NCI-H1092 (cell line): ENCODE measurements at regions not wholly inside any gene's neighbourhood (a gene's known extent, or its start where the extent isn't known, plus 50 kb on each side); places are given as distances from the start of the nearest gene placed in this dataset.

Source experiments
- DNase-seq: peaks from one replicate; lab custom pipeline; 2025; lab: John Stamatoyannopoulos, UW

GRCh38 chr4:3852309-3852708 is 86.1 kb downstream of the ADRA2C start:
- DNase-seq, result no peak

DNA sequence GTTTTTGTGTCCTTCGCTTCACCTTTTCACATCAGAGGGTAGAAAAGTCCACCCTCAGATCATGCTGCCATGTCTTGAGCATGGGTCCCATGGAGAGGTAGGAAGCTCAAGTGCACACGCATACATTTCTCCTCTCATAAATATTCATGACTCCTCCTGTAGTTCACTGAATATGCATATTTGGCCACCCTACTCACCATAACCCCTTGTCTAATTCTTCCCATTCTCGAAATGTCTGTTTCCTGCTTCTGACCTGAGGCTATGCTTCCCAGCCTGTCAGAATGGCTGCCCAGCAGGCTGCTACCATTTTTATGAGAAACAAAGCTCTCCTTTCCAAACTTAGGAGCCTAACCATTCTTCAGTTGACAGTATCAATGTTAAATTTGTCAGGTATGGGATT is 86.5 kb downstream of the ADRA2C start:
- DNase-seq, result no peak

DNA sequence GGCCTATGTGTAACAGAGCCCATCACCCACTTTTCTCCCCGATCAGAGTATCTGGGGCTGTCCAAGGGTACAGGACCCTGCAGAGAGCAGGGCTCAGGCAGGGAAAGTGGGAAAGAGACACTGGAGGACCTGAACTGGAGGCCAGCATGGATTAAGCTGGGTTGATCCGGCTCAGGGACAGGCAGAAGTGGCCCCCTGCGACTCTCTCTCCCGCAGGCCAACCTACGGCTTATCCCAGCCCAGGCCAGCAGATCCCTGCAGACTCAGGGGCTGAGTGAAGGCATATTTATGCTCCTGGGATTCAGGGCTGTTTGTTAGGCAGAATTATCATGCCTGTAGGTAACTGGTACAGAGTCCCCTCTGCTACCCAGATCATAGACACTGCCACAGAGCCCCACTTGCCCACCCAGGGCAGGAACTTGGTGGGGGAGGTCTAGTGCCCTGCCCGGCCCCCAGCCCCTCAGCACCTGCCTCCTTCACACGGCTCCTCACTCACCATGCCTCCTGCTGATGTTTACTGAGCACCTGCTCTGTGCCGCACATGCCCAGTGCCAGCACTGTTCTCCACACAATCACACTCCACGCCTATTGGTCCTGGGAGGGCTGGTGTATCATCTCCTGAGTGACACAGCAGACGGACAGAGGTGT is 87.3 kb downstream of the ADRA2C start:
- no peak for DNase-seq

- no peak for DNase-seq
These were observed 88.5 kb downstream of the ADRA2C start for GRCh38 chr4:3854661-3855060.

DNA sequence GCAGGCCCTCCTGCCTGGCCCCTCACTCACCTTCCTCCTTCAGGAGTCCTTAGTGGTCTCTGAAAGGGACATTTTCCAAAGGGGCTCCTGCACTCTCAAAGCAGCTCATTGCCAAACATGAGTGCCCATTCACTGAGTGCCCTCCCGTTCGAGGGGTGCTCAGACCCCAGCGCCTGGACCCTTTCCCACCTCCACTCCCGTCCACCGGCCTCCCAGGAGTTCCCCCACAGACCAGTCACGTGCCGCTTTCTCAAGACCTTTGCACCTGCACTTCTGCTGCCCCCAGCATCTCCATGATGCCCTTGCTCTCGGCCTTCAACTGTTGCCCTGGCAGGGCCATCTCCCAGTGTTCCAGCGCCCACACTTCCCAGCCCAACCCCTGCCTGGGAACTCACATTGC is 89.5 kb downstream of the ADRA2C start:
- no peak for DNase-seq

GRCh38 chr4:3856604-3857204 is 90.5 kb downstream of the ADRA2C start:
- DNase-seq, result no peak

GRCh38 chr4:3857269-3857926 is 91.2 kb downstream of the ADRA2C start:
- DNase-seq, result no peak

DNA sequence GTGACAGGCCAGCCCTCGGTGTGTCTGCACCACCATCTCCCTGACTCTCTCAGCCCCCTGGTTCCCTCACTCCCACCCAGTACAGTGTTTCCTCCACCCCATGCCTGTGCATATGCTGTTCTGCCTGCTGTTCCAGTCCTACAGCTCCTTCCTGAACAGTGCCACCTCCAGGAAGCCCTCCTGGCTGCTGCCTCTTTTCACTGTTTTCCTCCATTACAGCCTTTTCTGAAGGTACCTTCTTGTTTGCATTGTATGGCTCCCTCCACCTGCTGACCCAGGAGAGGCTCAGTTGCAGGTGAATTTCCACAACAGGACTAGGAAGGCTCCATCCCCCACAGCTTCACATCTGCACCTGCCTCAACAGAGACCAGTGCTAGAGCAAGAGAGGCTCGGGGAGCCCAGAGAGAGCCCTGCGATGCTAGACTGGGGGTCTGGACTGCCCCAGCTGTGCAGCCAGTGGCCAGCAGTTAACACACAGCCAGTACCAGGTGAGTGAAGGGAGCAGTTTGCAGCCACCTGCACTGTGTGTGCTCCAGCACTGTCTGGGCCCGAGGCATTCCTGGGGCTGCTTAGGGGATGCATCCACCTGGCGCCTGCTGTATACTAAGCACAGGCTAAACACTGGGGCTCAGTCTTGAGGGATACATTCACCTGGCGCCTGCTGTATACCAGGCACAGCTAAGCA is 92.0 kb downstream of the ADRA2C start:
- no peak for DNase-seq

DNA sequence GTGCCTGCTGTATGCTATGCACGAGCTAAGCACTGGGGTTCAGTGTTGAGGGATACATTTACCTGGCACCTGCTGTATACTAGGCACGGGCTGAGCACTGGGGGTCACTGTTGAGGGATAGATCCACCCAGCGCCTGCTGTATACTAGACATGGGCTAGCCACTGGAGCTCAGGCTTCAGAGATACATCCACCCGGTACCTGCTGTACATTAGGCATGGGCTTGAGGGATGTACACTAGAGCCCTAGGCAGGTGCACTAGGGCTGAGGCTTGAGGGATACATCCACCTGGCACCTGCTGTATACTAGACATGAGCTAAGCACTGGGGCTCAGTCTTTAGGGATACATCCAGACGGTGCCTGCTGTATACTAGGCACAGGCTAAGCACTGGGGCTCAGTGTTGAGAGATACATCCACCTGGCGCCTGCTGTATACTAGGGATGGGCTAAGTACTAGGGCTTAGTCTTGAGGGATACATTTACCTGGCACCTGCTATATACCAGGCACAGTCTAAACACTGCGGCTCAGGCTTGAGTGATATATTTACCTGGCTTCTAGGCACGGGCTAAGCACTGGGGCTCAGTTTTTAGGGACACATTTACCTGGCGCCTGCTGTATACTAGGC is 92.7 kb downstream of the ADRA2C start:
- DNase-seq, result no peak

DNA sequence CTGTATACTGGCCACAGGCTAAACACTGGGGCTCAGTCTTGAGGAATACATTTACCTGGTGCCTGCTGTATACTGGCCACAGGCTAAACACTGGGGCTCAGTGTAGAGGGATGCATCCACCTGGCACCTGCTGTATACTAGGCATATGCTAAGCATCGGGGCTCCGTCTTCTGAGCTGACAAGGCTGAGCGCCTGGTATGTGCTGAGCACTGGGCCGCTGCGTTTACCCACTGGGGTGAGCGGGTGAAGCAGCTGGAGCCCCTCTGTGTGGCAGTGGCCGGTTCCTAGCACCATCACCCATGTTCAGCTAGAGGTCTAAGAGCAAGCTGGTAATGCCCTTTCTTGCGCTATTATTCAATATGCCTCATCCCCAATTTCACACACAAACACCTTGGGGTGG is 93.4 kb downstream of the ADRA2C start:
- DNase-seq, result no peak

DNA sequence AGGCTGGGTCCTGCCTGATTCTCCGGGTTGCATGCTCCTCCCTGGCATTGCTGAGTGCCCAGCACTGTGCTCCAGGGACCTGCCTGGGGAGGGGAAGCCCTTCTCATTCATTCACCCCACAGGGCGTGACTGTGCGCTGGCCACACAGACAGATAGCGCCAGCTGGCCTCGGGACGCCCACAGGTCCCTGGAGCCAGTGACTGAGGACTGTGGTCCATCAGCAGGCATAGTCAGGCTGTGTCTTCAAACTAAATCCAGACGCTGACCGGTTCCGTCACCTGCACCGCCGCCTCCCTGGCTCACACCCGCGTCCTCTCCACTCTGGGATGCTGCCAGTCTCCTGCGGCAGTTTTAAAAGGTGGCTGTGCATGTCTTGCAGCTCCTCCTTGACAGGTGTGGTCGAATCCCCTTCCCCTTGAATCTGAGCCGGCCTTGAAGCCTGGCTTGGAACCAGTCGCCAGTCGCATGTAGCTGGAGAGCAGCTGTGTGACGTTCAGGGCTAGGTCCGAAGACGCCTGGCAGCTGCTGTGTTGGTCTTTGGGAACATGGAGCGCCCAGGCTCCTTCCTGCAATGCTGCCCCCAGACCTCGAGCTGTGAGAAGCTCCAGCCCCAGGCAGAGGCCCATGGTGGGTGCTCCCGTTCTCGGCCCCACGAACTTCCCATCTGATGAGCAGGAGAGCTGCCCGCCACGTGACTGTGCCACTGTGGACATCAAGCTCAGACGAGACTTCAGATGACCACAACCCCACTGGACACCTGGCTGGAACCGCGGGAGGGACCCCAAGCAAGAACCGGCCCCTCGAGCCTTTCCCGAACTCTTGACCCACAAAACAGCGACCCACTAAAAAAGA is 94.1 kb downstream of the ADRA2C start:
- DNase-seq, result no peak

DNA sequence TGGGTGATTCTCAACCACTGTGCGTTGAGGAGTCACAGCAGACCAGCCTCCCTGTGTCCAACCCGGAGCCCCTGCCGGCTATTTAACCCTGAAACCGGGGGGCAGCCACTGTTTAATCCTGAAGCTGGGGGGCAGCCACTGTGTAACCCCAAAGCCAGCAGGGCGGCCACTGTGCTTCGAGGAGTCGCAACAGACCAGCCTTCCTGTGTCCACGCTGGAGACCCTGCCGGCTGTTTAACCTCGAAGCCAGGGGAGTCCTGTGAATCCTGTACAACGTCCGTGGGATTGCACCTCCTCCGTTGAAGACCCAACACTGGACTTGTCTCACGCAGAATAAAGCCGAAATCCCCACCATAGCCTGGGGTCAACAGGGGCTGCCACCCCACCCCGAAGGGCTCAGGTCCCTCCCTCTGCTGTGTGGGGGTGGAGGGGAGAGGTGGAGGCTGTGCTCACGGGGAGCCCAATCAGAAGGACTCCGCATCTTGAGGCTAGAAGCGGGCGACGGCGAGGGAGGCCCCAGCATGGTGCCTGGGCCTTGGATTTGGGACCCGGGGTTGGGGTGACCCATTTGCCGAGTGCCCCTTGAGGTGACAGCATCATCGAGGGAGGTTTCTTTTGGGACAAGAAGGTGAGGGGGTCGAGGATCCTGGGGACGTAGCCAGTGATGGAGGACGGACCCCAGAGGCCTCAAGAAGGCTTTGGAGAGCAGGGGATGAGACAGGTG is 94.9 kb downstream of the ADRA2C start:
- no peak for DNase-seq

- no peak for DNase-seq
These were observed 95.8 kb downstream of the ADRA2C start for GRCh38 chr4:3861720-3862639.

DNA sequence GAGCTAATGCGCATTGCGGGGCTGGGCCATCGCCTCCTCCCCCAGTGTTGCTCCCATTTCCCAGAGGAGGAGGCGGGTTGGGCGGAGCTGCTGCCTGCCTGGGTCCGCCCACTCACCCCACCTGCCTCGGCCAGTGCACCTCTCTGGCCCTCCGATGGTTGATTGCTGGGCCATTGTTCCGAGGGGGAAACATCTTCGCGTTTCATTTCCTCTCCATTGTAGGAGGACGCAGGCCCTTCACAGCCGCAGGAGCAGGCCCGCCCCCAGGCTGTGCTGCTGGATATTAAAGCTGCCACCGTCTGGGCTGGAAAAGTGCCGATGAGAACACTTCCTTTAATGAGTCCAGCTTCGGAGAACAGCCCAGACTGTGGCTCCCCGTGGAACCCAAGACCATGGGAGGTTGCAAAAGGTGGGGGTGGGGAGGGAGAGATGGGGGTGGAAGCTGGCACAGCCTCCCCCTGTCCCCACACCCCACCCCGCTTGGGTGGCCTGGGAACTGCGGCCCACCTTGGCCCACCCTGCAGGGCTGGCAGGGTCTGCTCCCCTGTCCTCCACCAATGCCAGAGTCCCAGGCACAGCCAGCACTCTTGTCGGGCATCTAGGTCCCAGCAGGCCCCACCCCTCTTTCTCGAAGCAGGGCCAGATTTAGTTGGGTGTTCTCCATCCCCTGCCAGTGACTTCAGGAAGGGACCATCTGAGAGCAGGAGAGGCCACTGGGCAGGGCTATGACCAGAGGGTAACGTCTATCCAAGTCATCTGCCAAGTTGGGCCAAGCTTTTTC is 96.6 kb downstream of the ADRA2C start:
- no peak for DNase-seq

- DNase-seq, result no peak
These were observed 97.9 kb downstream of the ADRA2C start for GRCh38 chr4:3863841-3864741.

- DNase-seq, result no peak
These were observed 98.8 kb downstream of the ADRA2C start for GRCh38 chr4:3864742-3865721.
